Liver (tissue), 8 donors: ENCODE measurements at regions not wholly inside any gene's neighbourhood (a gene's known extent, or its start where the extent isn't known, plus 50 kb on each side); places are given as distances from the start of the nearest gene placed in this dataset.

Experiments
- DNase-seq: peaks from one replicate; pipeline ENCODE4 v3.0.0-alpha.2; 2017; ENCODE audit warnings: low spot score
- H3K27ac ChIP-seq, 2 donors: one replicate each; pipeline ENCODE4 v1.7.0; 2013; ENCODE audit warnings: inconsistent platforms in 2 of 2, low read length in 2 of 2, control low read depth in 1 of 2, low read depth in 1 of 2, mild to moderate bottlenecking in 1 of 2
- H3K27me3 ChIP-seq, 4 donors: one replicate each; pipeline versions ENCODE4 v1.6.1 to v1.7.0; 2013; ENCODE audit warnings: low read length in 3 of 4, inconsistent platforms in 1 of 4, mild to moderate bottlenecking in 1 of 4, moderate library complexity in 1 of 4; ENCODE audit not compliant: control insufficient read depth in 4 of 4, insufficient read depth in 4 of 4
- H3K36me3 ChIP-seq, 4 donors: one replicate each; pipeline versions ENCODE4 v1.6.1 to v1.7.0; 2013; ENCODE audit warnings: low read length in 3 of 4, mild to moderate bottlenecking in 3 of 4, low read depth in 1 of 4, moderate library complexity in 1 of 4; ENCODE audit not compliant: control insufficient read depth in 4 of 4, insufficient read depth in 3 of 4
- H3K4me1 ChIP-seq, 4 donors: one replicate each; pipeline versions ENCODE4 v1.6.1 to v1.7.0; 2013; ENCODE audit warnings: low read length in 3 of 4, mild to moderate bottlenecking in 3 of 4, moderate library complexity in 1 of 4; ENCODE audit not compliant: control insufficient read depth in 4 of 4, insufficient read depth in 4 of 4
- H3K4me3 ChIP-seq, 3 donors: one replicate each; pipeline versions ENCODE4 v1.6.1 to v1.7.0; 2013; ENCODE audit warnings: low read length in 3 of 3, control low read depth in 1 of 3, low read depth in 1 of 3, mild to moderate bottlenecking in 1 of 3
- H3K9ac ChIP-seq, 2 donors: one replicate each; pipeline ENCODE4 v1.7.0; 2013; ENCODE audit warnings: low read length in 2 of 2, mild to moderate bottlenecking in 2 of 2, moderate library complexity in 2 of 2, control low read depth in 1 of 2, low read depth in 1 of 2
- H3K9me3 ChIP-seq, 4 donors: one replicate each; pipeline versions ENCODE4 v1.6.1 to v1.7.0; 2013; ENCODE audit warnings: low read length in 3 of 4; ENCODE audit not compliant: control insufficient read depth in 4 of 4
- ATF3 ChIP-seq: IDR thresholded peaks from 2 replicates; pipeline ENCODE4 v1.6.1; 2016; ENCODE audit warnings: antibody characterized with exemption
- CTCF ChIP-seq: fragments of 150-350 bp; IDR thresholded peaks from 2 replicates; pipeline ENCODE4 v1.5.1; 2017; ENCODE audit warnings: improper control_type of control experiment, low read depth, low read length; ENCODE audit not compliant: missing input control
- EGR1 ChIP-seq, 2 donors: IDR thresholded peaks; 2 replicates each; pipeline ENCODE4 v1.6.1; 2016 to 2018; ENCODE audit warnings: antibody characterized with exemption in 2 of 2, low read depth in 2 of 2
- FOXA1 ChIP-seq: IDR thresholded peaks from 2 replicates; pipeline ENCODE4 v1.6.1; 2016; ENCODE audit warnings: antibody characterized with exemption
- FOXA2 ChIP-seq: IDR thresholded peaks from 2 replicates; pipeline ENCODE4 v1.6.1; 2016; ENCODE audit warnings: antibody characterized with exemption
- GABPA ChIP-seq, 2 donors: IDR thresholded peaks in 1 of 2; conservative IDR thresholded peaks in 1 of 2; 2 replicates each; pipeline ENCODE4 v1.6.1; 2016; ENCODE audit warnings: antibody characterized with exemption in 2 of 2, mild to moderate bottlenecking in 1 of 2, moderate library complexity in 1 of 2
- HNF4A ChIP-seq, 2 donors: conservative IDR thresholded peaks; 2 replicates each; pipeline ENCODE4 v1.6.1; 2016; ENCODE audit warnings: antibody characterized with exemption in 2 of 2, mild to moderate bottlenecking in 2 of 2
- HNF4G ChIP-seq: IDR thresholded peaks from 2 replicates; pipeline ENCODE4 v1.6.1; 2016; ENCODE audit warnings: antibody characterized with exemption
- JUND ChIP-seq, 2 donors: IDR thresholded peaks; 2 replicates each; pipeline ENCODE4 v1.6.1; 2016; ENCODE audit warnings: antibody characterized with exemption in 2 of 2
- MAX ChIP-seq: IDR thresholded peaks from 2 replicates; pipeline ENCODE4 v1.6.1; 2016; ENCODE audit warnings: antibody characterized with exemption
- NR2F2 ChIP-seq: IDR thresholded peaks from 2 replicates; pipeline ENCODE4 v1.6.1; 2016; ENCODE audit warnings: antibody characterized with exemption
- RAD21 ChIP-seq, 2 donors: IDR thresholded peaks; 2 replicates each; pipeline ENCODE4 v1.6.1; 2016; ENCODE audit warnings: antibody characterized with exemption in 2 of 2, mild to moderate bottlenecking in 2 of 2
- REST ChIP-seq: IDR thresholded peaks from 2 replicates; pipeline ENCODE4 v1.6.1; 2016; ENCODE audit warnings: antibody characterized with exemption, mild to moderate bottlenecking
- RXRA ChIP-seq, 2 donors: IDR thresholded peaks; 2 replicates each; pipeline ENCODE4 v1.6.1; 2017 to 2018; ENCODE audit warnings: antibody characterized with exemption in 2 of 2, mild to moderate bottlenecking in 1 of 2
- SP1 ChIP-seq: IDR thresholded peaks from 2 replicates; pipeline ENCODE4 v1.6.1; 2018; ENCODE audit warnings: antibody characterized with exemption, mild to moderate bottlenecking
- TAF1 ChIP-seq: conservative IDR thresholded peaks from 2 replicates; pipeline ENCODE4 v1.6.1; 2016; ENCODE audit warnings: antibody characterized with exemption, mild to moderate bottlenecking
- YY1 ChIP-seq: IDR thresholded peaks from 2 replicates; pipeline ENCODE4 v1.6.1; 2016; ENCODE audit warnings: antibody characterized with exemption, mild to moderate bottlenecking
- ZBTB33 ChIP-seq: IDR thresholded peaks from 2 replicates; pipeline ENCODE4 v1.6.1; 2016; ENCODE audit warnings: antibody characterized with exemption
- WGBS: extraction: QIAGEN DNeasy Blood & Tissue Kit; methylation state at CpG from one replicate; pipeline ENCODE4 v1.1.7; 2013; 5-methylcytosine and 5-hydroxymethylcytosine counted together
- donor health status: healthy.
- donor health status: healthy.
- donor health status: healthy.
- donor health status: healthy.
- donor health status: healthy.

GRCh38 chr21:16363100-16363499, 633.3 kb downstream of the USP25 start:
- Histone ChIP-seq H3K36me3 (no peaks in the 10 kb centered on the region), H3K27me3 (no peaks in the 10 kb centered on the region), H3K9me3 (peaks cover 0 to 3% (median 0%) of the 10 kb centered on the region in 4 donors), H3K27ac (no peak overlapping the region), H3K4me1 (no peaks in the 10 kb centered on the region), H3K9ac (no peak overlapping the region), H3K4me3 (no peak overlapping the region)
- 67% methylated on average over 2 of the region's 2 CpGs for WGBS
- no peak for DNase-seq
- no peak for TF ChIP-seq HNF4G
- no peak for TF ChIP-seq CTCF
- TF ChIP-seq TAF1 = no peak
- no peak for TF ChIP-seq MAX
- no peak for TF ChIP-seq SP1
- TF ChIP-seq EGR1 (IDR thresholded peaks at IDR 0.05; ENCODE audit: low read depth in 2 of 2) = no peak
- TF ChIP-seq HNF4A (conservative IDR thresholded peaks at IDR 0.05) = no peak
- no peak for TF ChIP-seq YY1
- no peak for TF ChIP-seq FOXA2
- TF ChIP-seq ATF3 = no peak

GRCh38 chr21:16363518-16363917, 633.7 kb downstream of the USP25 start:
- no peak for TF ChIP-seq CTCF
- no peak for TF ChIP-seq ATF3
- TF ChIP-seq GABPA (IDR thresholded peaks at IDR 0.05 in 1 of 2, conservative IDR thresholded peaks at IDR 0.05 in 1 of 2) = no peak
- no peak for TF ChIP-seq FOXA2
- no peak for TF ChIP-seq TAF1
- TF ChIP-seq HNF4A (conservative IDR thresholded peaks at IDR 0.05) = no peak
- TF ChIP-seq NR2F2 = no peak
- no peak for TF ChIP-seq ZBTB33
- TF ChIP-seq REST = no peak
- TF ChIP-seq HNF4G = no peak
- TF ChIP-seq RXRA (IDR thresholded peaks at IDR 0.05) = no peak
- TF ChIP-seq FOXA1 = no peak
- TF ChIP-seq MAX = no peak
- TF ChIP-seq YY1 = no peak
- TF ChIP-seq RAD21 (IDR thresholded peaks at IDR 0.05) = no peak
- no peak for TF ChIP-seq JUND (IDR thresholded peaks at IDR 0.05)
- no peak for TF ChIP-seq SP1

More at GRCh38 chr21:16363518-16363917, 633.7 kb downstream of the USP25 start:
- 91% methylated on average over 3 of the region's 3 CpGs for WGBS
- no peaks in the 10 kb centered on the region for H3K27me3 ChIP-seq
- H3K4me3 ChIP-seq = no peak overlapping the region
- no peaks in the 10 kb centered on the region for H3K36me3 ChIP-seq
- no peaks in the 10 kb centered on the region for H3K4me1 ChIP-seq
- DNase-seq = no peak
- no peak overlapping the region for H3K9ac ChIP-seq
- peaks cover 0 to 3% (median 0%) of the 10 kb centered on the region in 4 donors for H3K9me3 ChIP-seq
- no peak overlapping the region for H3K27ac ChIP-seq
